GM18867 (cell line): ENCODE measurements at regions not wholly inside any gene's neighbourhood (a gene's known extent, or its start where the extent isn't known, plus 50 kb on each side); places are given as distances from the start of the nearest gene placed in this dataset.
"Not testable (repeated sequence)": the region's sequence is repeated elsewhere in the genome, so short reads cannot be mapped to it uniquely, and the experiment has no call there.

Source experiments
- ATAC-seq: cut with Tn5 transposase; IDR thresholded peaks from one replicate; pipeline ENCODE4 v1.9.1; 2021; ENCODE audit warnings: mild to moderate bottlenecking, moderate library complexity; ENCODE audit not compliant: unreplicated experiment

DNA sequence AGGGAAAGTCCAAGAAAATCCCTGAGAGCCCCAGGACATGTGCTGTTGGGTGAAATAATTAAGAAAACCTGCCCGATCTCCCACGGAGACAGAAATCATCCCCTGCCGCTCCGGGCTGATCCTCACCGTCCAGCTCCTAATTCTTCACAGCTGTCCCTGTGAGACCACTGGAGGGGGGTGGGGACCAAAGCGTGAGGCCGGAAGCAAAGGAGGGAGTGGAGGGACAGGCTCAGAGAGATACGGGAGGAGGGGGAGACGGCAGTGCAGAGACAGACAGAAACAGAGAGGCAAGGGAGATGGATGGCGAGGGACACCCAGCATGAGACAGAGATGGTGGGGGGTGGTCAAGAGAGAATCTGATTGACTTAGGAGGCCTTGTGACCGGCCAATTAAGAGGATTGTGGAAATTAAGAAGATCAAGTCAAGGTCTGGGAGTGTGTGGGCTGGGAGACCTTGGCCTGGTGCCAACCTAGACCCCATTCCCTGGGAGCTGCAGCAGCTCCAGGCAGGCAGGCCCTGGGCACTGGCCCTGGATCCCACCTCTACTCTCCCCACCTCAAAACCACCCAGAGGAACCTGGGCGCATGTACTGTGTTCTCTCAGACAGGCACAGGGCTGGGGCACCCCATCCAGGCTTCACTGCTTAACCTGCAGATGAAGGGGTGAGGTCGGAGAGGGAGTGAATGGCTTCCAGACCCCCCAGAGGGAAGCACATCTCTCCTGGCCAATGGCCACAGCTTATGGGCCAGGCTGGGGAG is 113.2 kb upstream of the ALDH1A3 start:
- ATAC-seq, result no peak

DNA sequence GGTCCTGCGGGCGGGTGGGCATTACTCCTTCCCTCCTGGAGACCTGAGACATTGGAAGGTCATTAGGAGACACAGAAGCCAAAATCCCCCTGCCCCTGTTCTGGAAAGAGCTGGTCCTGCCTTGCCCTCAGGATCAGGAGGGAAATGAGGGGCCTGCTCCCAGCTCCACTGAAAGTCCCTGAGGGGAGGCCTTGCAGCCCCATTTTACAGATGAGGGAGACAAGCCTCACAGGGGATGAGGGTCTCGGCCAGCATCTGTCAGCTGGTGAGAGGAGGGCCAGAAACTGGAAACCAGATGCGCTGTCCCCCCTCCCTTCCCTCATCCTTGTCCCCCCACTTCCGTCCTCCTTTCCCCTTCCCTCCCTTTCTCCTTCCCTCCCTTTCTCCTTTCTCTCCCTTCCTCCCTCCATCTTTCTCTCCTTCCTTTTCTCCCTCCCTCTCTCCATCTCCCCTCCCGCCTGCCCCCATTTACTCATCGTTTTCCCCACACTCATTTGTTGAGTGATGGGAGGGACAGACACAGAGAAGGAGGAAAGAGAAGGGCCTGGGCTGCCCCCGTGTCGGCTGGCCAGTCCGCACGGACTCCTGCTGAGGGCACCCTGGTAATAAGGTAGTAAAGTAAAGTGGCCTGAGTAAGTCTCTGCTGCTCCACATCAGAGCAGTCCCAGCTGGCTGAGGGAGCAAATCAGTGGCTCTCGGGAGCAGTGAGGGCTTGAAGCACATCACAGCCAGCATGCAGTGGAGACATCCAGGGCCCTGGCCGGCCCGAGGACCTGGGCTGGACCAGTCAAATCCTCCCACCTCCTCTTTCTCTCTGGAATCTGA is 112.4 kb upstream of the ALDH1A3 start:
- no peak for ATAC-seq

DNA sequence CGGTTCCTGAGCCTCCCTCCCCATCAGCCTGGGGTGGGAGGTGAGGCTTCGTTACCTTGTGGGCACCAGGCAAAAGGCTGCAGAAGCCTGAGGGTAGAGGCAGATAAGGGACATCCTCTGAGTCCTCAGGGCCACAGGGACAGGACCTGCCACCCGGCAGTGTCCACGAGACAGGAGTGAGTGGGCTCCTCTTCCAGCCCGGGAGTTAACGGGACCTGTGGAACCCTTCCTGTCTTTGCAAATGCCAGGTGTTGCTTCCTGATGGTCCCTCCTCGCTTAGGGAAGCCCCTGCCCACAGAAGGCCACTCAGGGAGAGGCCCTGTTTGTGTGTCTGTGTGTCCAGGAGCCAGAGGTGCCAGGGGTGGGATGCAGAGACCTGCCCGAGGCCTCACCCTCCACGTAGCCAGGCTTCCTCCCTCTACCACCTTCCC is 111.1 kb upstream of the ALDH1A3 start:
- ATAC-seq, result no peak

DNA sequence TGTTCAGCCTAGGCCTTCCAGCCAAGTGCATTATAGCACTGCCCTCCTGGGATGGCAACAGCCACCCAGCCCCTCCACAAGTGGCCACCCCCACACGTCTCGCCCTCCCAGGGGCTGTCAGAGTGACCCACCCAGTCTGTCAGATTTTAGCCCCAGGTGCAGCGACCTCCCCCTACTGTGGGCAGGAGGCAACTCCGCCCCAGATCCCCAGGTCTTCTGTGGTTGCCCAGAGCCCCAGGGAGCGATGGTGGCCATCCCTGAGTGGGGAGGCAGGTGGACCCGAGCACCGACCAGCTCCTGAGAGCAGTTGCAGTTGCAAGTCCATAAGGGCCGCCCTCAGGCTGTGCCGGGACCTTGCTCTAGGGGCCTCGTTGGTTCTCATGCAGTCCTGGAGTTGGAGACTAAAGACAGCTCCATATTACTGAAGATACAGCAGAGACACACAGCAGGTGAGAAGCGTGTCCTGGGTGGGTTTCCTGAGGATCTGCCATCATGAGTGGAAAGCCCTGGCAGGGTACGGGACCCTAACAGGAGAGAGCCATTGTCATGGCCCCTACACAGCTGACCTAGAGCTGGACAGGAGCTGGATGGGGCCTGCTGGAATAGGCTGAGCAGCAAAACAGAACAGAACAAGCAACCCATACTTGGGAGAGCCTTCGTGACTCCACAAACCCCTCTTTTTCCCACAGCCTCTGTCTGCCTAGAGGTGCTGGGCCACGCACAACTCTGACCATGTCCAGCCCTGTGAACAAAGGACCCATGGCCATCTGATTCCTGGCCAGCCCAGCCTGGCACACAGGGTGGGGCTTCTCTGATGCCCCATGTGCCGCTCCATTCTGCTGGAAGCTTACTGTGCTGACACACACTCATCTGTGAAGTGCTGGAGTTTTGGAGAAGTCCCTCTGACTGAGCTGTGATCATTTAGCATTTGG is 110.3 kb upstream of the ALDH1A3 start:
- no peak for ATAC-seq

DNA sequence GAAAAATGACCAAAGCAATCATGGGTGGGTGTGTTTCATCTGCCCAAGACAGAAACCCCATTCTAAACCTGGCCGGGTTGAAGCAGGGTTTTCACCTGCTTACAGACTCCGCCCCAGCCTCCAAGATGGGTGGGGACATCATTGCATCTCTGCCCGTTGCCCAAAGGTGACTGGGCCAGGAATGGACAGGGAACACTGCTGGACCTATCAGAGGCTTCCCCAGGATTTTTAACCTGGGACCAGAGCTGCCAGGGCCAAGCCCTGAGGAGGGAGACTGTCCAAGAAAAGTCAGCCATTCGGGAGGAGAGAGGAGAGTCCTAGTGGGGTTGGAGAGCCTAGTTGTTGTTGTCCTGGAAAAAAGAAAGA is 109.7 kb upstream of the ALDH1A3 start:
- no peak for ATAC-seq

DNA sequence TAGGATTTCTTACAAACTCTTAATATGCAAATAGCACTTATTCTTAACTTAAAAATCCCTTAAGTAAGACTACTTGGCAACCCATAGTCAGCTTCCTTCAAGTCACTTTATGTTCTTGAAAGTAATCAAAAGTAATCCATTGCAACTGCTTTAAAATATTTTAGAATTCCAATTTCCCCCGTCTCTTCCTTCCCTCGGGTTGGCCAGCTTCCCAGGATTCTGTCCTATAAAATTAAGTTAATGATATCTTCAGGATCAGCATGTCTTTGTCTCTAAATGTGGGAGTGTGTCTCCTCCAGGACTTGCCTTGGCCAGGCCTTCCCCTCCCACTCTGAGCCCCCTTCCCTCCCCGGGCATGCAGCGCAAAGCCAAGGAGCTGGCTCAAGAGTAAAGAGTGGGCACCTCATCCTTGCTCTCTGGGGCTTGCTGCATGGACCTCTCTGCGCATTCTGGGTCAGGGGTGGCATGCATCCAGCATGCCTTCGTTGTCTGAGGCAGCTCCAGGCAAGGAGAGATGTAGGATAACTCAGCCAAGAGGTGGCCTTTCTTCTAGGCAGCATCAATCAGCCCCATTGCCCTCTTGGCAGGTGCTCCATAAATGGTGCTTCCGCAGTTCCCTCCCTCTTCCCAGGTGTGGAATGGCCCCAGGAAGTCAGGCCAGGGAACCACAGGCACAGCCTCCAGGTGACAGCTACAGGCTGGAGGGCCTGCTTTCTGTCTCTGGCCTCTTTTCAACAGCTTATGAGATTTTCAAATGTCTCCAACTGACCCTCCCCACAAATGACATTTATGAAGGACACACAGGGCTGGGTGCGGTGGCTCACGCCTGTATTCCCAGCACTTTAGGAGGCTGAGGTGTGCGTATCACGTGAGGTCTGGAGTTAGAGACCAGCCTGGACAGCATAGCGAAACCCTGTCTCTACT is 108.7 kb upstream of the ALDH1A3 start:
- no peak for ATAC-seq

DNA sequence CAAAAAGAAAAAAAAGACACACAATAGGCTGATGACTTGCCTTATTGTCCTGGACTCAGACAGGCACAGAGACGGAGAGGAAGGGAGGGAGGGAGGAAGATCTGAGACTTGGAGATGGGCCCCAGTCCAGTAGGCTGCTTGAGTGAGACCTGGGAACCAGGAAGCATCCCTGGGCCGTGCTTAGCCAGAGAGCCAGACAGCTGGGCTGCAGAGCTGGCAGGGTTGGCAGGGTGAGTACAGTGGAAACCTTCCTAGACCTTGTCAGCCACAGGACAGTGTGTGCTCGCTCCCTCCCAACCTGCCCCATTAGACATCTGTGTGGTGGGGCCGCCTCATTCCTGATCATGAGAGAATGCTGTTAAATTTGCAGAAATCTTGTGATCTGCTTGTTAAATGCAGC is 107.9 kb upstream of the ALDH1A3 start:
- ATAC-seq, result no peak

DNA sequence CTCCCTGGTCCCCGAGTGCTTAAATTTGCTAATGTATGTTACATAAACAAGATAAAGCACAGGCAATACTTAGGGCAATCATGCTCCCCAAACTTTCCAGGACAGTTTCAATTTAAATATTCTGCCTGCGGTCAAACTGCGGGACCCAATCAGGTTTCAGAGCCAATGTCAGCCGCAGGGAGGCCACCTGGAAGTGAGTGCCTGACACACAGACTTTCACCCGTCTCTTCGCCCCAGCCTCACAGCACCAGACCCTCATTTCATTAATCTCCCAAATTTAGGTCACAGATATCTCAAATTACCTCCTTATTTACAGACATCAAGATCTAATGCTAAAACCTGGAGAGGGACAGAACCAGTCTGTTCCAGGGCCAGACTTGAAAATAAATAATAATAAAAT is 107.2 kb upstream of the ALDH1A3 start:
- no peak for ATAC-seq

DNA sequence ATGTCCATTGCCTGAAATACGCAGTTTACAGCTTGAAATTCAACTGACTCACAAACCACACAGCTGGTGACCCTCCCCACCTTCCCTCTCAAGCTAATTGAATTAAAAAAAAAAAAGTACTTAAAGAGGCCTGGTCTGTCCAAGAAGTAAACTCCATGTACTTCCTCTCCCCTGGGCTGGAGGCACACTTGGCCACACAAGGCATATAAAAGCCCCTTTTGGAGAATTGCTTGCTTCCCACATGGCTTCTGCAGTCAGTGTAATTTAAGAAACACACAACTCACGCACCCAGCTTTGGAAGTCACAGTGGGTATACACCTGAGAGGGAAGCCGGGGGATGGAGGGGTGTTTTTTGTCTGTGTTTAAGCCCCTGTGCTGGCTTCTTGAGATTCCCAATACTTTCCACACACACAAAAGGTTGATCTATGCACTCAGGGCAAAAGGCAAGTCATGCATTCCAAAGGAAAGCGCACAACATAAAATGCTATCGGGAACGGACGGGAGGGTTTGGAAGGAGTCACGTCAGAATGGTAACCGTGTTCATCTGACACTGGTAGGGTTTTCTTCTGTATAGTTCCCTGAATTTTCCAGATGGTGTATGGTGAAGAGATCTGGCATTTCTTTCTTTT is 106.6 kb upstream of the ALDH1A3 start:
- ATAC-seq, result no peak

DNA sequence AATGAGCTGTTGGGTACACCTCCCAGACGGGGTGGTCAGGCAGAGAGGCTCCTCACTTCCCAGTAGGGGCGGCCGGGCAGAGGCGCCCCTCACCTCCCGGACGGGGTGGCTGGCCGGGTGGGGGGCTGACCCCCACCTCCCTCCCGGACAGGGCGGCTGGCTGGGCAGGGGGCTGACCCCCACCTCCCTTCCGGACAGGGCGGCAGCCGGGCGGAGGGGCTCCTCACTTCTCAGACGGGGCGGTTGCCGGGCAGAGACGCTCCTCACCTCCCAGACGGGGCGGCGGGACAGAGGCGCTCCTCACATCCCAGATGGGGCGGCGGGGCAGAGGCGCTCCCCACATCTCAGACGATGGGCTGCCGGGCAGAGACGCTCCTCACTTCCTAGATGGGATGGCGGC is 105.6 kb upstream of the ALDH1A3 start:
- ATAC-seq, result not testable (repeated sequence)

DNA sequence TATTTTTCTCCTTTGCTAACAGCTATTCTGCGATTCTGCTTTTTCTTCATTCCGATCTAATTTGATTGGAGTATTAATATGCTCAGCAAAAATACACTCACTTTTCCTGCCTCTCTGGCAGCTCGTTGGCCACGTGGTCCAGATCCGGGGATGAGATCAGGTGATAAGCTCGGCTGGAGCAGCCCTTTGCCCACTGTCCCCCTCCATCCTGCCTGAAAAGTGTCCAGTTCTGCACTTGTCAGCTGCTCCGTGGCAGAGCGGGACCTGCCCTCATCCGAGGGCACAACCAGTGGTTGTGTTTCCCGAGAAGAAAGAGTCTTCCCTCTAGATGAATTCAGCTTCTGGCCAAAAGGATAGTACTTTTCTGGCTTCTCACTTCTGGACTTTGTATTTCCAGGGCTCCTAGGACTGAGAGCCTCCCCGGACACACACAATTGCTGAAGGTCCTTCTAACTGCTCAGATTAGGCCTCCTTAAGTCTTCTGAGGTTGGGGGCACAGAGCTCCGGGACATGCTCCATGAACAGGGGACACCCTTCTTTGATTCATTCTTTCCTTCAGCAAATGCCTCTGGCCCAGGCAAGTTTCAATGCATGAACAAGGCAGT is 103.9 kb upstream of the ALDH1A3 start:
- no peak for ATAC-seq

DNA sequence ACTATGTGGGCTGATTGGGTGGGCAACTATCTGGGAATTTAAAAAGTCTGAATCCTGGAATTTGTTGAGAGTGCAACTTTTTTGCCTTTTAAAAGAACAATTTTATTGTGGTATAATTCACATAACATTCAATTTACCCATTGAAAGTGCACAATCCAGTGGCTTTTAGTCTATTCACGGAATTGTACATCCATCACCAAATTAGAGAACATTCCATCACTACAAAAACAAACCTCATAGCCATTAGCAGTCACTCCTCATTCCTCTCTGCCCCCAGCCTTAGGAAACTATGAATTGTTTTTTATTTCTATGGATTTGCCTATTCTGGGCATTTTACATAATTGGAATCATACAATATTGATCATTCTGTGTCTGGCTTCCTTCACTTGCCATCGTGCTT is 101.8 kb upstream of the ALDH1A3 start:
- ATAC-seq, result no peak

DNA sequence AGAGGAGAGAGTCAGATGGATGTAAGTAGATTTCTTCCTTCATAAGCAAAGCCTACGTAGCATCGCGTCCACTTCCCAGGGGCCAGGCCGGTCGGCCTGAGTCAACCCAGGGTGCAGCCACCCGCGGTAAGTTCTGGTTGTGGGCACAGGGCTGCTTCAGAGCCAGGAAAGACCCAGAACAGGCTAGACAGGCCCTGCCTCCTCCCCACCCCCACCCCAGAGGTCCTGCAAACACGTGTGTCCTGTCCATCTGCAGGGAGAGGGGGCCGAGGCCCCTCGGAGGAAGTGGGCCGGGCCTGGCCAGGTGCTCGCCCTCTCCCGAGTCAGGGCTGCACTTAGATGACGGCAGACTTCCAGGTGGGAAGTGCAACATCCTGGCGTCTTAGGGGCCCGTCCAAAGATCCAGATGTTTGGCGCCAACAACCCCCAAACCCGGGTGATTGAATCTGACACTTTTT is 100.8 kb upstream of the ALDH1A3 start:
- ATAC-seq, result no peak

DNA sequence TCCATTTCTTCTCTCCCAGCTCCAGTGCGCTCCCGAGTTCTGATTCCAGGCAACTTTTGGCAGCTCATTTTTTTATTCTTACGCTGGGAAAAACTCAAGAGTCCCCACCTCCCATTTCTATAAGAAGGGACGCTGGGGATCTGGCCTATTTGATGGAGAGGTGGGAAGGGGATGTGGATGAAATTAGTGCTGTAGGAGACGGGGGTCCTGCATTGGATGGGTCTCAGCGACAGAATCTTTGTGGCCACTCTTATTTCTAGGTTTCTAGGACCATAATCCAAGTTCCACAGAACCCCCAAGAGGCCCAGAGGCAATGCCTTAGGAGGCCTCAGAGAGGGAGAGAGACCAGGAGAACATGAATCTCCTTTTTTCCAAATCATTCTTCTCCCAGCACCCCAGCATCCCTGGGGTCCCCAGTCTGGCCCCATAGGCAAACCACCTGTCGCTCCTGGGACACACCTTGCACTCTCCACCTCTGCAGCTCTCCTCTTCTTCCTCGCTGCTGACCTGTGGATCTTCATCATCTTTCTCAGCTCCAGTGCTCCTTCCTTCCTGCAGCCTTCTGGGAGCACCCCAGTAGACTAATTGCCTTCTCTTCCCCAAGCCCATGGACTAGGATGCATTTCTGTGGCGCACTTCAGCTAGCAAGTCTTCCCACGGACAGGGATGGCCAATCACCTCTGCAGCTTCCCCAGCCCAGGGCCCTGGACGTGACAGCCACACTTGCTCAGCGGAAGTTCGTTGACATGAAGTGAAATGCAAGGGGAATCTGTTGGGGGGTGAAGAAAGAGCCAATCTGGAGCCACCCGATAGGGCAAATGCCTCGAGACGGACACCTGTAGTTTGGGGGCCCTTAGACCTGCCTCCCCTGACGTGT is 100.1 kb upstream of the ALDH1A3 start:
- no peak for ATAC-seq

DNA sequence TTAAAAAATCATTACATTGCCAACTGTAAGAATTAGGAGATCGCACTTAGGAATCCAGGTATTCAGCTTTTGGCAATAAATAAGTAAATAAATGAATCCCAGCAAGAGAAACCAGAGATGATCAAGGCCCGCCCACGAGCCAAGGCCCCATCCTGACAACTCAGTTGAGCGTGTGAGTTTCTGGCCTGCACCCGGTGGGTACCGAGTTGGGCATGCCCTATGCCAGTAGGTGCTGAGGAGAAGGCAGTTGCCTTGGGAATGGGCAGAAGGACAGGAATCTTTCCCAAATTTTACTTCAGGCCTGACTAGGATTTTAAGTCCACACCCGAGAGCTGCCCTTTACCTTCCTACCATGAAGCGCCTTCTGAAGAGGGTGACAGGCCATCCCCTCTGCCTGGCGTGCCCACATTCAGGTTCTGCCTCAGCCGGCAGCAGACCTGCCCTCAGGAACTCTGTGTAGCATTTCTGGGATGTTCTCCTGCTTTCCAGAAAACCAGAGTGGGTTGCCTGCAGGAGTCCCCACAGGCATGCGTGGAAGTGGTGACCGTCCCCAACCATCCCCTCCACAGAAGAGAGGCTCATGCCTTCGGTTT is 99.3 kb upstream of the ALDH1A3 start:
- no peak for ATAC-seq

DNA sequence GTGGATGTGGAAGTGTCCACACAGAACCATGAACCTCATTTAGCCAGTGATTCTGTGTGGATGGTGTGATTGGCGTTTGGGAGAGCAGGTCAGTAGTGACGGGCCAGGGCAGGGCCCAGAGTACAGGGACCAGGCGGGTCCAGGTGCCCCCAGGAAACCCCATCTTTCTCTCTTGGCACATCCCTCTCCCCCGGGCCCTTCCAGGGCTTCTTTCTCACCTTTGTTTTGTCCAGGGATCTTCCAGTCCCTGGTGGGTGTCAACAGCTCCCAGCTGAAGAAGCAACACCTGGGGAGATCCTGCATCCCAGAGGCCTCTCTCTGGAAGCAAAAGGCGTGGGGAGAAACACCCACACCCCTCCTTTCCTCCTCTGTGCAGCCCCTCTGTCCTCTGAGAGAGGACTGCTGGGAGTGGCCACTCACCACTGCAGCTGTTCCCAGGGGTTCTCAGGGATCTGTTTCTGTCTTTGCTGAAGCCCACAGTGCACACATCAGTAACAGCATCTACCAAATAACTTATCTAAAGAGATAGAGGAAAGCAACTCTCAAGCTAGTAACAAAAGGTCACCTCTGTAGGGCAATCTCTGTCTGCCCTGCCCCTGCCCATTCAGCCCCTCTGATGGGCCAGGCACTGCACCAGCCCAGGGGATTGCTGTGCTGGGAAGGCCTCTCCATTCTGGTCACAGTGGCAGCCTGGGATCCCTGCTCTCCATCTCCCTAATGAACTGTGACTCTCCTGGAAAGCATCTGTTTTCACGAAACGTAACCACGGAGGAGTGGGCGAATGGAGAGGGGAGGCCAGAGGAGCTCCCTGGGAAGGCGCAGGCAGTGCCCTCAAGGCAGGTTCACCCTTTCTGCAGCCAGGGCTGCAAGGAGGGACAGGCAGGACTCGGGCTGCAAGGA is 98.3 kb upstream of the ALDH1A3 start:
- no peak for ATAC-seq

DNA sequence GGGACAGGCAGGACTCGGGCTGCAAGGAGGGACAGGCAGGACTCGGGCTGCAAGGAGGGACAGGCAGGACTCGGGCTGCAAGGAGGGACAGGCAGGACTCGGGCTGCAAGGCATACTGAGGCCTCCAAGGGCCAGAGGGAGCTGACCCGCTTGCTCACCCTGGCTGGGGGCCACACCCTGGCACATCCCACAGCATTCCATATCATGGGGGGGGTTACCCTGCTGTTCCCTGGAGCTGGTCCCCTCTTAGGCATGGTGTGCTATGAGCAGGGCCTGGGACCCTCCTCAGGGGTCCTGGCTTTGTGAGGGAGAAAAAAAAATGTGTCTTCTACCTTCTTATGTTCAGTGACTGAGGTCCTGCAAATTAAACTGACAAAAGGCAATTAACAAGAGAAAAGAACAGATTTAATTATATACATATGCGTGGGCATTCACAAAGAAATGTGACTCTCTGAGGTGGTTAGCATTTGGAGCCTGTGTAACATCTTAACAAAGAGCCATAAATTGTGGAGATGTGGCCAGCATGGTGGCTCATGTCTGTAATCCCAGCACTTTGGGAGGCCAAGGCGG is 97.6 kb upstream of the ALDH1A3 start:
- ATAC-seq, result no peak
